ENCODE measurements at regions not wholly inside any gene's neighbourhood (a gene's known extent, or its start where the extent isn't known, plus 50 kb on each side); places are given as distances from the start of the nearest gene placed in this dataset.

DNA sequence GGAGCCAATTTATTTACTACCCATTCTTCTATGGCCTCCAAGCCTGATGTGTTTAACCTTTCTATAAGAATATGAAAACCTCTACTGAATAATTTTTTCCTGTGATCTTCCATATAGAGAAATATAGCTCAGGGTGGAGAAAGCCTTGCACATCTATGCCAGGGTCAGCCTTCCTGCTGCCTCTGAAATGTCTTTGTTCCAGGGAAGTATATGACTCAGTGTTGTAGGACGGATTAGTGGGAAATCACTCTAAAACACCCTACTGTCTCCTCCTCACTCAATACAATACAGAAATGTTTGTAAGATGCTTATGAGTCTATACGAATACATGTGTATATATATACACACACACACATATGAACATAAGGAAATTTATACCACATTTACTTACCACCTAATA is 1044.9 kb downstream of the BRINP3 start:
- no peak for DNase-seq
- TF ChIP-seq, protein P1, sequence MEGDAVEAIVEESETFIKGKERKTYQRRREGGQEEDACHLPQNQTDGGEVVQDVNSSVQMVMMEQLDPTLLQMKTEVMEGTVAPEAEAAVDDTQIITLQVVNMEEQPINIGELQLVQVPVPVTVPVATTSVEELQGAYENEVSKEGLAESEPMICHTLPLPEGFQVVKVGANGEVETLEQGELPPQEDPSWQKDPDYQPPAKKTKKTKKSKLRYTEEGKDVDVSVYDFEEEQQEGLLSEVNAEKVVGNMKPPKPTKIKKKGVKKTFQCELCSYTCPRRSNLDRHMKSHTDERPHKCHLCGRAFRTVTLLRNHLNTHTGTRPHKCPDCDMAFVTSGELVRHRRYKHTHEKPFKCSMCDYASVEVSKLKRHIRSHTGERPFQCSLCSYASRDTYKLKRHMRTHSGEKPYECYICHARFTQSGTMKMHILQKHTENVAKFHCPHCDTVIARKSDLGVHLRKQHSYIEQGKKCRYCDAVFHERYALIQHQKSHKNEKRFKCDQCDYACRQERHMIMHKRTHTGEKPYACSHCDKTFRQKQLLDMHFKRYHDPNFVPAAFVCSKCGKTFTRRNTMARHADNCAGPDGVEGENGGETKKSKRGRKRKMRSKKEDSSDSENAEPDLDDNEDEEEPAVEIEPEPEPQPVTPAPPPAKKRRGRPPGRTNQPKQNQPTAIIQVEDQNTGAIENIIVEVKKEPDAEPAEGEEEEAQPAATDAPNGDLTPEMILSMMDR (IDR thresholded peaks at IDR 0.05), result no peak
- TF ChIP-seq EP300 (IDR thresholded peaks at IDR 0.05), result no peak
- no peak for TF ChIP-seq POLR2AphosphoS5 (IDR thresholded peaks at IDR 0.05)
- TF ChIP-seq POLR2A (IDR thresholded peaks at IDR 0.05), result no peak
- Histone ChIP-seq H3K4me1 (no peaks in the 10 kb centered on the region), H3K27me3 (no peaks in the 10 kb centered on the region), H3K27ac (no peak overlapping the region), H3K4me3 (no peak overlapping the region), H3K36me3 (no peaks in the 10 kb centered on the region), H3K9me3 (no peaks in the 10 kb centered on the region)
- intact Hi-C loops (cut with DNase I), result no loop called here
- WGBS, 2 donors, result 77 to 80% methylated on average over 2 of the region's 2 CpGs

DNA sequence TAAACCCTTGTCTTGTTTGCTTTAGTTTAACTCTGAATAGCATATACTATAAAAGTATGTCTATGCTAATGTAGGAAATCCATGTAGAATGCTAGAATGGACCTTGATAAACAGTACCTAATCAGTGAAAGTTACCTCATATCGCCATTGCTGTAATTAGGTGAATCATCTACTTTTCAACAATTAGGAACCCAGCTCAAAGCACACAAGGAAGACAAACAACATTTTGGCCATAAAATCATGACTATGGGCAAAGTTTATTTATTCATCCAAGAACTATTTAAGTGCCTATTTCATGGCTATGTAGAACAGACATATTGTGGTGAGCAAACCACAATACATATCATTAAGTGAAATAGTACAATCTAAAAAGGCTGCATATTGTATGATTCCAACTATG is 1043.2 kb downstream of the BRINP3 start:
- WGBS, 2 donors, result 23 to 68% methylated on average over 1 of the region's 1 CpG
- Histone ChIP-seq H3K4me3 (no peak overlapping the region), H3K9me3 (no peaks in the 10 kb centered on the region), H3K27ac (no peak overlapping the region), H3K36me3 (no peaks in the 10 kb centered on the region), H3K27me3 (no peaks in the 10 kb centered on the region), H3K4me1 (no peaks in the 10 kb centered on the region)
- no peak for DNase-seq
- TF ChIP-seq, protein P1 (IDR thresholded peaks at IDR 0.05), result no peak
- TF ChIP-seq POLR2A (IDR thresholded peaks at IDR 0.05) (no peak), POLR2AphosphoS5 (IDR thresholded peaks at IDR 0.05) (no peak), EP300 (IDR thresholded peaks at IDR 0.05) (no peak)
- intact Hi-C loops (cut with DNase I), result no loop called here

DNA sequence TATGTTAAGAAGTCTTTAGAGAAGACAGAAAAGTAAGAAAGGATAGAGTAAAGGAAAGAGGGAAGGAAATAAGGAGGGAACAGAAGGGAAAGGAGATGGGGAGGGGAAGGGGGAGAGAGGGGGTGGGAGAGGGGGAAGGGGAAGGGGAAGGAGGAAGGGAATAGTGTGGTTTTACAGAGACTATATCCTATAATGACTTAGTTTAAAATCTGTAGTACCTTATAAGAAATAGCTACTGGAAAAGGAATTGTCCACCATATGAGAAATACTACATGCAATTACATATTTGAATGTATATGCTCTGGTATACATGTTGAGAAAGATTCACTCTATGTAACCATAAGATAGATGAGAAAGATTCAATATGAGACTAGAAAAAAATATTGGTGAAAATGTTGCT is 1042.3 kb downstream of the BRINP3 start:
- H3K4me1 ChIP-seq, result no peaks in the 10 kb centered on the region
- H3K36me3 ChIP-seq, result no peaks in the 10 kb centered on the region
- no peak overlapping the region for H3K27ac ChIP-seq
- no peak for DNase-seq
- TF ChIP-seq POLR2AphosphoS5 (IDR thresholded peaks at IDR 0.05), result no peak
- TF ChIP-seq, protein P1 (IDR thresholded peaks at IDR 0.05), result no peak
- TF ChIP-seq POLR2A (IDR thresholded peaks at IDR 0.05), result no peak
- no peak for TF ChIP-seq EP300 (IDR thresholded peaks at IDR 0.05)
- no peaks in the 10 kb centered on the region for H3K9me3 ChIP-seq
- no peaks in the 10 kb centered on the region for H3K27me3 ChIP-seq
- intact Hi-C loops (cut with DNase I), result no loop called here
- H3K4me3 ChIP-seq, result no peak overlapping the region

DNA sequence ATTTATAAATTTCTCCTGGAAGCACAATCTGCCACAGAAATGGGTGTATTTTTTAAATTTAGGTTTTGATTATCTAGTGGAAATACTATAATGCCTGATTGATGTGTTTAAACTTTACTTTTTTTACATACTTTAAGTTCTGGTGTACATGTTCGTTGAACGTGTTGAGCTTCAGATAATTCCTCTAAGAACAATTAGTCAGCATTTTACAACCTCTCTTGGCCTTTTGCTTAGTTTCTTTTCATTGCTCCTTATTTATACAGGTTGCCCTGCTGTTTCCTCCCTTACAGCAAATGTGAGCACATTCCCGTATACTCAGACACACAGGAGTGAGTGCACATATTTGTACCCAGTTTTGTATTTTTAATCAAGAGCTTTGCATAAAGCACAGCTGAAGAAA is 1038.9 kb downstream of the BRINP3 start:
- H3K4me3 ChIP-seq, result no peak overlapping the region
- intact Hi-C loops (cut with DNase I), result no loop called here
- no peaks in the 10 kb centered on the region for H3K36me3 ChIP-seq
- DNase-seq, result no peak
- no peak overlapping the region for H3K27ac ChIP-seq
- no peaks in the 10 kb centered on the region for H3K27me3 ChIP-seq
- TF ChIP-seq, protein P1 (IDR thresholded peaks at IDR 0.05), result no peak
- TF ChIP-seq POLR2AphosphoS5 (IDR thresholded peaks at IDR 0.05) (no peak), EP300 (IDR thresholded peaks at IDR 0.05) (no peak), POLR2A (IDR thresholded peaks at IDR 0.05) (no peak)
- WGBS, 2 donors, result 13 to 30% methylated on average over 3 of the region's 3 CpGs
- no peaks in the 10 kb centered on the region for H3K4me1 ChIP-seq
- H3K9me3 ChIP-seq, result no peaks in the 10 kb centered on the region

DNA sequence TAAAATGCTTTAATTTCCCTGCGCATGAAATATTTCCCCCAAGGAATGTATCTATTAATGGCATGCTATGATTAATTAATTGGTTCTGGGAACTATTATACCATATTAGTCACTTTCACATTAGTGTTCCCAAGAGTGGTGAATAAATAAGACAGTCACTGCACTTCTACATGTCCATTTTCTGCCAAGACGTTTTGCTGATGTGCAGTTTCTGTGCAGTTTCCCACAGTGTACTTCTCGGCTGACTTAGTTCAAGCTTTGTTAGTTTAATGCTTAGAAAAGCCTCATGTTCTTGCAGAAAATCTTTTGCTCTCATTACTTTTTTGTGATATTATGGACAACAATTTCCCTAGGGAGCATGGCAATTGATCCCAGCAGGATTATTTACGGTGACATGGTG is 1014.5 kb downstream of the BRINP3 start:
- DNase-seq, result no peak
- no peaks in the 10 kb centered on the region for H3K4me1 ChIP-seq
- H3K36me3 ChIP-seq, result no peaks in the 10 kb centered on the region
- no peaks in the 10 kb centered on the region for H3K27me3 ChIP-seq
- WGBS, 2 donors, result 66 to 69% methylated on average over 4 of the region's 4 CpGs
- H3K9me3 ChIP-seq, result no peaks in the 10 kb centered on the region
- no peak for TF ChIP-seq POLR2A (IDR thresholded peaks at IDR 0.05)
- TF ChIP-seq, protein P1 (IDR thresholded peaks at IDR 0.05), result no peak
- TF ChIP-seq EP300 (IDR thresholded peaks at IDR 0.05), result no peak
- TF ChIP-seq POLR2AphosphoS5 (IDR thresholded peaks at IDR 0.05), result no peak
- intact Hi-C loops (cut with DNase I), result no loop called here
- H3K27ac ChIP-seq, result no peak overlapping the region
- H3K4me3 ChIP-seq, result no peak overlapping the region

All from sigmoid colon (tissue), 6 donors.